CMK (cell line): ENCODE measurements at regions not wholly inside any gene's neighbourhood (a gene's known extent, or its start where the extent isn't known, plus 50 kb on each side); places are given as distances from the start of the nearest gene placed in this dataset.
"Not testable (repeated sequence)": the region's sequence is repeated elsewhere in the genome, so short reads cannot be mapped to it uniquely, and the experiment has no call there.

Source experiments
- DNase-seq: peaks from one replicate; pipeline ENCODE4 v3.0.0-alpha.2; 2010; ENCODE audit warnings: low read depth

GRCh38 chr18:62442391-62442790, 80.4 kb upstream of the ZCCHC2 start:
- DNase-seq, result no peak

- DNase-seq, result no peak
Observed at GRCh38 chr18:62445386-62445917, 77.4 kb upstream of the ZCCHC2 start.

GRCh38 chr18:62446511-62446910, 76.3 kb upstream of the ZCCHC2 start:
- no peak for DNase-seq

- no peak for DNase-seq
Observed at GRCh38 chr18:62447652-62448051, 75.2 kb upstream of the ZCCHC2 start.

- no peak for DNase-seq
Observed at GRCh38 chr18:62448426-62448825, 74.4 kb upstream of the ZCCHC2 start.

- DNase-seq, result no peak
Observed at GRCh38 chr18:62449490-62450104, 73.2 kb upstream of the ZCCHC2 start.

GRCh38 chr18:62450175-62450545, 72.7 kb upstream of the ZCCHC2 start:
- peak; percentile 21 for DNase-seq

- DNase-seq, result peak; percentile 70
Observed at GRCh38 chr18:62450546-62451410, 72.0 kb upstream of the ZCCHC2 start.

- no peak for DNase-seq
Observed at GRCh38 chr18:62452280-62452831, 70.5 kb upstream of the ZCCHC2 start.

- no peak for DNase-seq
Observed at GRCh38 chr18:62453864-62454263, 69.0 kb upstream of the ZCCHC2 start.

GRCh38 chr18:62454527-62454926, 68.3 kb upstream of the ZCCHC2 start:
- no peak for DNase-seq

GRCh38 chr18:62455222-62455621, 67.6 kb upstream of the ZCCHC2 start:
- no peak for DNase-seq

GRCh38 chr18:62457877-62458276, 64.9 kb upstream of the ZCCHC2 start:
- no peak for DNase-seq

- no peak for DNase-seq
Observed at GRCh38 chr18:62458346-62458745, 64.5 kb upstream of the ZCCHC2 start.

- no peak for DNase-seq
Observed at GRCh38 chr18:62458868-62459716, 63.7 kb upstream of the ZCCHC2 start.

- no peak for DNase-seq
Observed at GRCh38 chr18:62460851-62461300, 61.9 kb upstream of the ZCCHC2 start.

GRCh38 chr18:62461591-62461990, 61.2 kb upstream of the ZCCHC2 start:
- no peak for DNase-seq

- DNase-seq, result no peak
Observed at GRCh38 chr18:62464266-62464665, 58.6 kb upstream of the ZCCHC2 start.

- not testable (repeated sequence) for DNase-seq
Observed at GRCh38 chr18:62469131-62469530, 53.7 kb upstream of the ZCCHC2 start.
